ENCODE measurements at regions not wholly inside any gene's neighbourhood (a gene's known extent, or its start where the extent isn't known, plus 50 kb on each side); places are given as distances from the start of the nearest gene placed in this dataset.
"Not testable (repeated sequence)": the region's sequence is repeated elsewhere in the genome, so short reads cannot be mapped to it uniquely, and the experiment has no call there.

DNA sequence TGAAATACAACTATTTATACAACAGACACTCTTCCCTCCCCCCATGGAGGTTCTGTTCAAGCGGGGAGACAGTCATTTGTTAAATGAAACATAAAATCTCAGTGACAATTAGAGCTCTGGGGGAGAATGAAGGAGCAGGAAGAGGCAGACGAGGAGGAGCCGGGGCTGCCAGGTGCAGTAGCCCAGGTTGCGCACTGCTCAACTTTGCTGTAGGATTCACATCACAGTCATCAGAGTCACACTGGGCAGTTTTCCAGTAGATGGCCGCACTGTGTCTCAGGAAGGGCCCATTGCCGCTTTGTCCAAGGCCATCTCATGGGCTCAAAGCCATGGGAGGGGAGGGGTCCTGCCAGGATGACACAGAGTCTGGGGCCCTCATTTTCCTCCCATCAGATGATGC lies 342.4 kb downstream of the ADGRD1 start:
- TF ChIP-seq POLR2A, CTCF (IDR thresholded peaks at IDR 0.05): not testable (repeated sequence)

All from esophagus squamous epithelium (tissue), 4 donors.